Ishikawa (cell line): ENCODE measurements at regions not wholly inside any gene's neighbourhood (a gene's known extent, or its start where the extent isn't known, plus 50 kb on each side); places are given as distances from the start of the nearest gene placed in this dataset.

Experiments used
- EGR1 ChIP-seq: IDR thresholded peaks from 2 replicates; pipeline ENCODE4 v1.6.1; 2012
- EP300 ChIP-seq: IDR thresholded peaks from 2 replicates; pipeline ENCODE4 v1.6.1; 2012; ENCODE audit warnings: borderline replicate concordance
- FOXM1 ChIP-seq: IDR thresholded peaks from 2 replicates; pipeline ENCODE4 v1.6.1; 2012; ENCODE audit warnings: low read depth, borderline replicate concordance
- MAX ChIP-seq: IDR thresholded peaks from 2 replicates; pipeline ENCODE4 v1.6.1; 2012
- NFIC ChIP-seq: IDR thresholded peaks from 2 replicates; pipeline ENCODE4 v1.6.1; 2012
- RAD21 ChIP-seq: IDR thresholded peaks from 2 replicates; pipeline ENCODE4 v1.6.1; 2012; ENCODE audit warnings: low read depth
- TAF1 ChIP-seq: IDR thresholded peaks from 2 replicates; pipeline ENCODE4 v1.6.1; 2012; ENCODE audit warnings: low read depth, mild to moderate bottlenecking
- TCF12 ChIP-seq: IDR thresholded peaks from 2 replicates; pipeline ENCODE4 v1.6.1; 2012; ENCODE audit warnings: low read depth
- TEAD4 ChIP-seq: IDR thresholded peaks from 2 replicates; pipeline ENCODE4 v1.6.1; 2012
- USF1 ChIP-seq: IDR thresholded peaks from 2 replicates; pipeline ENCODE4 v1.6.1; 2012
- YY1 ChIP-seq: IDR thresholded peaks from 2 replicates; pipeline ENCODE4 v1.6.1; 2012; ENCODE audit warnings: low read depth
- ZBTB7A ChIP-seq: IDR thresholded peaks from 2 replicates; pipeline ENCODE4 v1.6.1; 2012; ENCODE audit warnings: low read depth
- TF ChIP-seq, protein P1 (sequence below): IDR thresholded peaks from 2 replicates; pipeline ENCODE4 v1.6.1; 2012; ENCODE audit warnings: low read depth, mild to moderate bottlenecking

GRCh38 chr13:40409278-40409677 is 257.2 kb downstream of the FOXO1 start:
- TF ChIP-seq TEAD4 (no peak), RAD21 (no peak), NFIC (no peak), EP300 (no peak), FOXM1 (no peak), EGR1 (no peak), USF1 (no peak), TAF1 (no peak), ZBTB7A (no peak), YY1 (no peak), MAX (no peak), TCF12 (no peak)
- TF ChIP-seq, protein P1, sequence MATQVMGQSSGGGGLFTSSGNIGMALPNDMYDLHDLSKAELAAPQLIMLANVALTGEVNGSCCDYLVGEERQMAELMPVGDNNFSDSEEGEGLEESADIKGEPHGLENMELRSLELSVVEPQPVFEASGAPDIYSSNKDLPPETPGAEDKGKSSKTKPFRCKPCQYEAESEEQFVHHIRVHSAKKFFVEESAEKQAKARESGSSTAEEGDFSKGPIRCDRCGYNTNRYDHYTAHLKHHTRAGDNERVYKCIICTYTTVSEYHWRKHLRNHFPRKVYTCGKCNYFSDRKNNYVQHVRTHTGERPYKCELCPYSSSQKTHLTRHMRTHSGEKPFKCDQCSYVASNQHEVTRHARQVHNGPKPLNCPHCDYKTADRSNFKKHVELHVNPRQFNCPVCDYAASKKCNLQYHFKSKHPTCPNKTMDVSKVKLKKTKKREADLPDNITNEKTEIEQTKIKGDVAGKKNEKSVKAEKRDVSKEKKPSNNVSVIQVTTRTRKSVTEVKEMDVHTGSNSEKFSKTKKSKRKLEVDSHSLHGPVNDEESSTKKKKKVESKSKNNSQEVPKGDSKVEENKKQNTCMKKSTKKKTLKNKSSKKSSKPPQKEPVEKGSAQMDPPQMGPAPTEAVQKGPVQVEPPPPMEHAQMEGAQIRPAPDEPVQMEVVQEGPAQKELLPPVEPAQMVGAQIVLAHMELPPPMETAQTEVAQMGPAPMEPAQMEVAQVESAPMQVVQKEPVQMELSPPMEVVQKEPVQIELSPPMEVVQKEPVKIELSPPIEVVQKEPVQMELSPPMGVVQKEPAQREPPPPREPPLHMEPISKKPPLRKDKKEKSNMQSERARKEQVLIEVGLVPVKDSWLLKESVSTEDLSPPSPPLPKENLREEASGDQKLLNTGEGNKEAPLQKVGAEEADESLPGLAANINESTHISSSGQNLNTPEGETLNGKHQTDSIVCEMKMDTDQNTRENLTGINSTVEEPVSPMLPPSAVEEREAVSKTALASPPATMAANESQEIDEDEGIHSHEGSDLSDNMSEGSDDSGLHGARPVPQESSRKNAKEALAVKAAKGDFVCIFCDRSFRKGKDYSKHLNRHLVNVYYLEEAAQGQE, result no peak
